ENCODE measurements at regions not wholly inside any gene's neighbourhood (a gene's known extent, or its start where the extent isn't known, plus 50 kb on each side); places are given as distances from the start of the nearest gene placed in this dataset.
A peak's percentile ranks its signal among the peaks of the same experiment; 100 is the strongest.
"Not testable (repeated sequence)": the region's sequence is repeated elsewhere in the genome, so short reads cannot be mapped to it uniquely, and the experiment has no call there.

- Histone ChIP-seq H3K4me1 (ENCODE audit: control insufficient read depth, insufficient read depth, low read length) (no peaks in the 10 kb centered on the region), H3K27ac (ENCODE audit: low read length) (no peak overlapping the region), H3K4me3 (ENCODE audit: low read length) (no peak overlapping the region), H3K9me3 (ENCODE audit: control insufficient read depth, low read depth, low read length) (no peaks in the 10 kb centered on the region), H3K36me3 (ENCODE audit: control insufficient read depth, insufficient read depth, low read length) (no peaks in the 10 kb centered on the region), H3K27me3 (ENCODE audit: control insufficient read depth, insufficient read depth, low read length) (no peaks in the 10 kb centered on the region)
- WGBS (ENCODE audit: insufficient coverage, low lambda C conversion rate): 100% methylated on average over 2 of the region's 2 CpGs
- DNase-seq: no peak
Observed at GRCh38 chr2:210730672-210731071, 174.3 kb downstream of the CPS1 start.

DNA sequence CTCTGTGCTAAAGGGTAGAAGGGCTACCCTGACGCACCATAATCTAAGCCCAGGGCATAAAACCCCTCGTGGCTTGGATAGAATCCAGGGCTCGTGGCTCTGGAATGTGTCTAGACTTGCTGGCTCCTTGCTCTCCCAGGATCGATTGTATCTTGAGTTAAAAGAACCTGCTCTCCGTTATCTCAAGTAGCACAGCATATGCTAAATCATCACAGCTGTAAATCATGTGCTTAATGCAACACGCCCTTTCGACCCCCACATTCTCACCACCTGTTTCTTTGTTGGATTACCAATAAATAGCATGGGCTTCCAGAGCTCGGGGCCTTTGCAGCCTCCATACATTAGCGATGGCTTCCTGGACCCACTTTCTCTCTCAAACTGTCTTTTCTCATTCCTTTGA, 190.4 kb downstream of the CPS1 start:
- not testable (repeated sequence) for H3K27ac ChIP-seq (ENCODE audit: low read length); H3K4me3 ChIP-seq (ENCODE audit: low read length); H3K27me3 ChIP-seq (ENCODE audit: control insufficient read depth, insufficient read depth, low read length); DNase-seq; H3K4me1 ChIP-seq (ENCODE audit: control insufficient read depth, insufficient read depth, low read length); H3K9me3 ChIP-seq (ENCODE audit: control insufficient read depth, low read depth, low read length); H3K36me3 ChIP-seq (ENCODE audit: control insufficient read depth, insufficient read depth, low read length)
- WGBS (ENCODE audit: insufficient coverage, low lambda C conversion rate): 8% methylated on average over 2 of the region's 9 CpGs

DNA sequence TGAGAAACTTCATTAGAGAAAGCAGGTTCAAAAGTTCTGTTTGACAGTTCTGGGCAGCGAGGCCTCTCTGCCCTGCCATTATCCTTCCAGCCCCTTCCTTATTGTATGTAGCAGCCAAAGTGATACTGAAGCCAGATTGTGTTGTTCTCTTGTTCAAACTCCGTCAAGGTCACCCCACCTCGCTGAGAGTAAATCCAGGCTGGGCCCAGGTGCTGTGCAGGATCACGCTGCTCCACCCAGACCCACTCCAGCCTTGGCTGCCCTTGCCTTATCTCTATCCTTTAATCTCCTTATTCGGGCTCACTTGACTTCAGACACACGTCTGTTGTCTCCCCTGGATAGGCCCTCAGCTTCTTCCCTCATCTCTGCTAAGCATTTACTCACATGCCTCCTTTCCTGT, 196.1 kb downstream of the CPS1 start:
- H3K36me3 ChIP-seq (ENCODE audit: control insufficient read depth, insufficient read depth, low read length): no peaks in the 10 kb centered on the region
- 31% methylated on average over 2 of the region's 6 CpGs for WGBS (ENCODE audit: insufficient coverage, low lambda C conversion rate)
- H3K9me3 ChIP-seq (ENCODE audit: control insufficient read depth, low read depth, low read length): no peaks in the 10 kb centered on the region
- peak; percentile 7 to 33 for DNase-seq
- no peak overlapping the region for H3K4me3 ChIP-seq (ENCODE audit: low read length)
- no peak overlapping the region for H3K27ac ChIP-seq (ENCODE audit: low read length)
- H3K27me3 ChIP-seq (ENCODE audit: control insufficient read depth, insufficient read depth, low read length): no peaks in the 10 kb centered on the region
- no peaks in the 10 kb centered on the region for H3K4me1 ChIP-seq (ENCODE audit: control insufficient read depth, insufficient read depth, low read length)

- WGBS (ENCODE audit: insufficient coverage, low lambda C conversion rate): 78% methylated on average over 1 of the region's 3 CpGs
Observed at GRCh38 chr2:210753386-210753785, 197.0 kb downstream of the CPS1 start.

GRCh38 chr2:210756855-210757254, 200.5 kb downstream of the CPS1 start:
- DNase-seq: no peak
- Histone ChIP-seq H3K27ac (ENCODE audit: low read length) (no peak overlapping the region), H3K27me3 (ENCODE audit: control insufficient read depth, insufficient read depth, low read length) (no peaks in the 10 kb centered on the region), H3K4me3 (ENCODE audit: low read length) (no peak overlapping the region), H3K36me3 (ENCODE audit: control insufficient read depth, insufficient read depth, low read length) (no peaks in the 10 kb centered on the region), H3K9me3 (ENCODE audit: control insufficient read depth, low read depth, low read length) (no peaks in the 10 kb centered on the region), H3K4me1 (ENCODE audit: control insufficient read depth, insufficient read depth, low read length) (no peaks in the 10 kb centered on the region)

More at GRCh38 chr2:210753386-210753785, 197.0 kb downstream of the CPS1 start:
- H3K27me3 ChIP-seq (ENCODE audit: control insufficient read depth, insufficient read depth, low read length): no peaks in the 10 kb centered on the region
- DNase-seq: no peak
- H3K4me3 ChIP-seq (ENCODE audit: low read length): no peak overlapping the region
- no peak overlapping the region for H3K27ac ChIP-seq (ENCODE audit: low read length)
- H3K36me3 ChIP-seq (ENCODE audit: control insufficient read depth, insufficient read depth, low read length): no peaks in the 10 kb centered on the region
- H3K4me1 ChIP-seq (ENCODE audit: control insufficient read depth, insufficient read depth, low read length): no peaks in the 10 kb centered on the region
- no peaks in the 10 kb centered on the region for H3K9me3 ChIP-seq (ENCODE audit: control insufficient read depth, low read depth, low read length)

DNA sequence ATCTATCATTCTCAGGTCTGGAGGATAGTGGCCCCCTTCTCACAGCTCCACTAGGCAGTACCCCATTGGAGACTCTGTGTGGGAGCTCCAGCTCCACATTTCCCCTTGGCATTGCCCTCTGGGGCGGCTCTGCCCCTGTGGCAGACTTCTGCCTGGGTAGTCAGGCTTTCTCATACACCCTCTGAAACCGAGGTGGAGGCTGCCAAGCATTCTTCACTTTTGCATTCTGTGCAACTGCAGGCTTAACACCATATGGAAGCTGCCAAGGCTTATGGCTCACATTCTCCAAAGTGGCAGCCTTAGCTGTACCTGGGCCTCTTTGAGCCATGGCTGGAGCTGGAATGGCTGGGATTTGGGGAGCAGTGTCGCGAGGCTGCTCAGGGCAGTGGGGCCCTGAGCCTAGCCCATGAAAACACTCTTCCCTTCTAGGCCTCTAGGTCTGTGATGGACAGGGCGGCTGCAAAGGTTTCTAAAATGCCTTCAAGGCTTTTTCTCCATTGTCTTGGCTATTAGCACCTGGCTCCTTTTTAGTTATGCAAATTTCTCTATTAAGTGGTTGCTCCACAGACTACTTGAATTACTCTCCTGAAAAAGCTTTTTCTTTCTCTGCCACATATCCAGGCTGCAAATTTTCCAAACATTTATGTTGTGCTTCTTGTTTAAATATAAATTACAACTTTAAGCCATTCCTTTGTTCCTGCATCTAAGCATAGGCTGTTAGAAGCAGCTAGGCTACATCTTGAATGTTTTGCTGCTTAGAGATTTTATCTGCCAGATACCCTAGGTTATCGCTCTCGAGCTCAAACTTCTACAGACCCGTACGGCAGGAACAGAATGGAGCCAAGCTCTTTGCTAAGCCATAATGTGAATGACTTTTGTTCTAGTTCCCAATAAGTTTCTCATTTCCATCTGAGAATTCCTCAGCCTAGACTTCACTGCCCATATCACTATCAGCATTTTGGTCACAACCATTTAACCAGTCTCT, 206.5 kb downstream of the CPS1 start:
- Histone ChIP-seq H3K36me3 (ENCODE audit: control insufficient read depth, insufficient read depth, low read length) (no peaks in the 10 kb centered on the region), H3K27me3 (ENCODE audit: control insufficient read depth, insufficient read depth, low read length) (no peaks in the 10 kb centered on the region), H3K4me1 (ENCODE audit: control insufficient read depth, insufficient read depth, low read length) (no peaks in the 10 kb centered on the region), H3K4me3 (ENCODE audit: low read length) (no peak overlapping the region), H3K9me3 (ENCODE audit: control insufficient read depth, low read depth, low read length) (no peaks in the 10 kb centered on the region), H3K27ac (ENCODE audit: low read length) (no peak overlapping the region)
- DNase-seq: no peak
- WGBS (ENCODE audit: insufficient coverage, low lambda C conversion rate): no CpG with 5 or more reads among the region's 9 CpGs

GRCh38 chr2:210768329-210768910, 212.0 kb downstream of the CPS1 start:
- no peaks in the 10 kb centered on the region for H3K4me1 ChIP-seq (ENCODE audit: control insufficient read depth, insufficient read depth, low read length)
- 100% methylated on average over 1 of the region's 5 CpGs for WGBS (ENCODE audit: insufficient coverage, low lambda C conversion rate)
- no peak overlapping the region for H3K27ac ChIP-seq (ENCODE audit: low read length)
- no peaks in the 10 kb centered on the region for H3K9me3 ChIP-seq (ENCODE audit: control insufficient read depth, low read depth, low read length)
- no peaks in the 10 kb centered on the region for H3K27me3 ChIP-seq (ENCODE audit: control insufficient read depth, insufficient read depth, low read length)
- DNase-seq: no peak
- no peaks in the 10 kb centered on the region for H3K36me3 ChIP-seq (ENCODE audit: control insufficient read depth, insufficient read depth, low read length)
- no peak overlapping the region for H3K4me3 ChIP-seq (ENCODE audit: low read length)

DNA sequence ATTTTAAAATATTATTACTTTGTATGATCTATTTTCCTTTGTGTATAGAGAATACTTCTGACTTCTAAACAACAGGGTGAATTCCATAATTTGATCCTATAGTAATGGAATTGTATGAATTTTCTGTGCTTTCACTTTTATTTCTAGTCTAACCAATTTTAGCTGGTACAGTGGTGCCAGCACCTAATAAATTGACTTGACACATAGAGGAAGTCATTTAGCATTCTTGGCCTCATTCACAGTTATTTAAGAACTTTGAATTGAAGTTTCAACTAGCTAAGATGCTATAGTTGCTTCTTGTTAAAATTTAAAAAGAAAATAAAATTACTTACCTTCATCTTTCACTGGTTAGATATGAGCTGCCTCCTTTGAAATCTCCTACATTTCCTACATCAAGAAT, 220.4 kb downstream of the CPS1 start:
- DNase-seq: no peak
- no peak overlapping the region for H3K27ac ChIP-seq (ENCODE audit: low read length)
- no peak overlapping the region for H3K4me3 ChIP-seq (ENCODE audit: low read length)
- H3K9me3 ChIP-seq (ENCODE audit: control insufficient read depth, low read depth, low read length): no peaks in the 10 kb centered on the region
- H3K27me3 ChIP-seq (ENCODE audit: control insufficient read depth, insufficient read depth, low read length): no peaks in the 10 kb centered on the region
- no peaks in the 10 kb centered on the region for H3K36me3 ChIP-seq (ENCODE audit: control insufficient read depth, insufficient read depth, low read length)
- H3K4me1 ChIP-seq (ENCODE audit: control insufficient read depth, insufficient read depth, low read length): no peaks in the 10 kb centered on the region

- no peaks in the 10 kb centered on the region for H3K9me3 ChIP-seq (ENCODE audit: control insufficient read depth, low read depth, low read length)
- H3K36me3 ChIP-seq (ENCODE audit: control insufficient read depth, insufficient read depth, low read length): no peaks in the 10 kb centered on the region
- no peak for DNase-seq
- H3K4me1 ChIP-seq (ENCODE audit: control insufficient read depth, insufficient read depth, low read length): no peaks in the 10 kb centered on the region
- no peaks in the 10 kb centered on the region for H3K27me3 ChIP-seq (ENCODE audit: control insufficient read depth, insufficient read depth, low read length)
- H3K27ac ChIP-seq (ENCODE audit: low read length): no peak overlapping the region
- 100% methylated on average over 1 of the region's 3 CpGs for WGBS (ENCODE audit: insufficient coverage, low lambda C conversion rate)
- no peak overlapping the region for H3K4me3 ChIP-seq (ENCODE audit: low read length)
Observed at GRCh38 chr2:210782222-210782621, 225.8 kb downstream of the CPS1 start.

DNA sequence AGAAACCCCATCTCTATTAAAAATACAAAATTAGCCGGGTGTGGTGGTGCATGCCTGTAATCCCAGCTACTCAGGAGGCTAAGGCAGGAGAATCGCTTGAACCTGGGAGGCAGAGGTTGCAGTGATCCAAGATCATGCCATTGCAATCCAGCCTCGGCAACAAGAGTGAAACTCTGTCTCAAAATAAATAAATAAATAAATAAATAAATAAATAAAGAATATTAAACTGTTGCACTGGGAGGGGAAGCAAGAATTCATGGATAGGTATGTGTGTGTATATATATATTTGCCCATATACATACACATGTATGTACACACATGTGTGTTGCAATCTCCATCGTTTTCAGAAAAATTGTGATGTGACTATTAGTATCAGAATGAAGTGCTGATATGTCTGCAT, 231.4 kb downstream of the CPS1 start:
- no CpG with 5 or more reads among the region's 4 CpGs for WGBS (ENCODE audit: insufficient coverage, low lambda C conversion rate)
- not testable (repeated sequence) for H3K27me3 ChIP-seq (ENCODE audit: control insufficient read depth, insufficient read depth, low read length); H3K4me3 ChIP-seq (ENCODE audit: low read length); H3K4me1 ChIP-seq (ENCODE audit: control insufficient read depth, insufficient read depth, low read length); DNase-seq; H3K36me3 ChIP-seq (ENCODE audit: control insufficient read depth, insufficient read depth, low read length); H3K9me3 ChIP-seq (ENCODE audit: control insufficient read depth, low read depth, low read length); H3K27ac ChIP-seq (ENCODE audit: low read length)

DNA sequence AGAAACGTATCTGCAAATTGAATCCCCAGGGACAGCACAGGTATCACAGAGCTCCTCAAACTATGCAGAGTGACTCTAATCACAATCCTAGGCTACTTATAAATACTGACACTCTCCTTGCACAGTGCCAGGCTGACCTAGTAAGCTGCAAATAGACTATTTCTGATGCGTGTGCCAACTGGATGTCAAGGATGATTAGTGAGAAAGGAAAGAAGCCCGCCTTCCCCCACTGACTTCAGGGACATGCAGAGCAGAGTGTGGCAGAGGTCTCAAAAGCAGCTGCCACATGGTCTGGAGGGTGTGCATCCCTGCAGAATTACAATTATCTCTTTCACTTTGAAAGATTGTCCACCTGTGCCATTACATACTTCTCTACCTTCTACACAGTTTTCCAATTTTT, 235.6 kb downstream of the CPS1 start:
- WGBS (ENCODE audit: insufficient coverage, low lambda C conversion rate): no CpG with 5 or more reads among the region's 3 CpGs
- DNase-seq: no peak
- Histone ChIP-seq H3K9me3 (ENCODE audit: control insufficient read depth, low read depth, low read length) (no peaks in the 10 kb centered on the region), H3K4me3 (ENCODE audit: low read length) (no peak overlapping the region), H3K4me1 (ENCODE audit: control insufficient read depth, insufficient read depth, low read length) (no peaks in the 10 kb centered on the region), H3K36me3 (ENCODE audit: control insufficient read depth, insufficient read depth, low read length) (no peaks in the 10 kb centered on the region), H3K27me3 (ENCODE audit: control insufficient read depth, insufficient read depth, low read length) (no peaks in the 10 kb centered on the region), H3K27ac (ENCODE audit: low read length) (no peak overlapping the region)
